AG20443 (cell line): ENCODE measurements at regions not wholly inside any gene's neighbourhood (a gene's known extent, or its start where the extent isn't known, plus 50 kb on each side); places are given as distances from the start of the nearest gene placed in this dataset.
"Not testable (repeated sequence)": the region's sequence is repeated elsewhere in the genome, so short reads cannot be mapped to it uniquely, and the experiment has no call there.

Experiments used
- DNase-seq: peaks from one replicate; pipeline ENCODE4 v3.0.0; 2012; ENCODE audit warnings: low spot score, mixed read lengths

GRCh38 chr4:107562316-107562715, 157.7 kb downstream of the PAPSS1 start:
- no peak for DNase-seq

- no peak for DNase-seq
Observed at GRCh38 chr4:107561481-107561880, 158.6 kb downstream of the PAPSS1 start.

- no peak for DNase-seq
Observed at GRCh38 chr4:107559653-107560052, 160.4 kb downstream of the PAPSS1 start.

GRCh38 chr4:107552306-107552705, 167.7 kb downstream of the PAPSS1 start:
- DNase-seq, result peak; percentile 11

GRCh38 chr4:107548211-107548905, 171.7 kb downstream of the PAPSS1 start:
- no peak for DNase-seq

- DNase-seq, result no peak
Observed at GRCh38 chr4:107546638-107547037, 173.4 kb downstream of the PAPSS1 start.

GRCh38 chr4:107541511-107541910, 178.5 kb downstream of the PAPSS1 start:
- DNase-seq, result no peak

GRCh38 chr4:107531927-107532326, 188.1 kb downstream of the PAPSS1 start:
- no peak for DNase-seq

- no peak for DNase-seq
Observed at GRCh38 chr4:107520368-107520767, 199.7 kb downstream of the PAPSS1 start.

GRCh38 chr4:107519053-107519452, 201.0 kb downstream of the PAPSS1 start:
- peak; percentile 40 for DNase-seq

GRCh38 chr4:107518076-107518475, 202.0 kb downstream of the PAPSS1 start:
- DNase-seq, result no peak

- DNase-seq, result no peak
Observed at GRCh38 chr4:107512549-107512948, 207.5 kb downstream of the PAPSS1 start.

- DNase-seq, result no peak
Observed at GRCh38 chr4:107509615-107510014, 210.4 kb downstream of the PAPSS1 start.

GRCh38 chr4:107500551-107500950, 219.5 kb downstream of the PAPSS1 start:
- DNase-seq, result no peak

GRCh38 chr4:107497054-107497453, 223.0 kb downstream of the PAPSS1 start:
- DNase-seq, result no peak

- no peak for DNase-seq
Observed at GRCh38 chr4:107492566-107492965, 227.5 kb downstream of the PAPSS1 start.

- DNase-seq, result no peak
Observed at GRCh38 chr4:107490116-107490515, 229.9 kb downstream of the PAPSS1 start.

- not testable (repeated sequence) for DNase-seq
Observed at GRCh38 chr4:107483621-107484020, 236.4 kb downstream of the PAPSS1 start.

GRCh38 chr4:107482546-107482945, 237.5 kb downstream of the PAPSS1 start:
- no peak for DNase-seq

- no peak for DNase-seq
Observed at GRCh38 chr4:107478327-107478980, 241.6 kb downstream of the PAPSS1 start.

GRCh38 chr4:107473126-107473525, 246.9 kb downstream of the PAPSS1 start:
- DNase-seq, result no peak

GRCh38 chr4:107472265-107472948, 247.6 kb downstream of the PAPSS1 start:
- DNase-seq, result no peak

- no peak for DNase-seq
Observed at GRCh38 chr4:107470173-107470572, 249.9 kb downstream of the PAPSS1 start.
